IPS DF 4.7 (cell line): ENCODE measurements at regions not wholly inside any gene's neighbourhood (a gene's known extent, or its start where the extent isn't known, plus 50 kb on each side); places are given as distances from the start of the nearest gene placed in this dataset.

ENCODE experiments used
- DNase-seq: peaks from one replicate; pipeline ENCODE4 v3.0.0-alpha.2; 2013; ENCODE audit warnings: low spot score; ENCODE audit errors: extremely low read depth

DNA sequence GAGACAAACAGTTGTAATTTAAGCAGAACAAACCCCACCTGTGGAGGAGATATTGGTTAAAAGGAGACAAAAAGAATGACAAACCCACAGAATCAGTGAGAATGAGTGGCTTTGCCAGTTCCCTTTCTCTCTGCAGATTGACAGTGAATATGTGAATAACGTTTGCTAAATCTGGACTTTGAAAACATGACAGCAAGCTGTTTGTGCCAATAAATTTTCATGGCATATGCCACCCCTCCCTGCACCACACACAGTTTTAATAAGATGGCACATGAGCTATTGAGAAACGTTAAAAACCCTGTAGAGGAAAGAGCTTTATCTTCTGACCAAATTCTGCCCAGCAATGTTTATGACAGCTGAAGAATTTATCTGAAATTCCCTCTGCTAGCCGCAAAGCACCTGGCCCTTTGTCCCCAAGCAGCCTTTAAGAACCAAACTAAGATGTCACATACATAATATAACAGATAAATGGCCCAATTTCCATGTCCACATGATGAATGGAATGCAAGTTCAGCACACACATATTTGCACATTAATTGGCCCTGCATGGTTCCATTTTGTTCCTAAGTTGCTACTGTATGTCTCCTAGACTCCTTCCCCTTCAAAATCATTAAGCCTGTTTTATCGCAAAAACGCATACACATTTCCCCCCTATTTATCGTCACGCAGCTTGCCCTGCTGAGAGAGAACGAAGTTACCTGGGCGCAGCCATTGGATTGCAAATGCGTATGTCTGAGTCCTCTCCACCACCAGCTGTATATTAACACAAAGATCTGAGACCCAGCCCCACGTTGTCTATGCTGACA is 773.5 kb upstream of the EEF2KMT start:
- DNase-seq: peak; percentile 22

DNA sequence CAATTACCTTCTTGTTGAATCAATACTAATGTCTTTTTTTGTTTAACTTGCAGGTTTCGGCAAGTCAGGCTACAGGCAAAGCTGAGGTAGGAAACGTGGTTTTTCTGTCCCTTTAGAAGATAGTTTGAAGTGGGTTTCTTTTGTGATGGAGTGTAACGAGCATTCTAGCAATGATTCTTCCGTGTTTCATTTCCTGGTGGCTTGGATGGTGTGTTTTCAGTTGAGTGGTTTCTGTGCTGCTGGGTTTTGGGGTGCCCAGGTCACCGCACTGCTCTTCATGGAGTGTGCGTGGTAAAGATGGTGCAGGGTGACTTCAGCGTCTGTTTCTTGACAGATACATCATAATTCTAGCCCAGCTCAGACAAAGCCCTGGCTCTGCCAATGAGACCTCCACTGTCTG is 769.7 kb upstream of the EEF2KMT start:
- DNase-seq: no peak

DNA sequence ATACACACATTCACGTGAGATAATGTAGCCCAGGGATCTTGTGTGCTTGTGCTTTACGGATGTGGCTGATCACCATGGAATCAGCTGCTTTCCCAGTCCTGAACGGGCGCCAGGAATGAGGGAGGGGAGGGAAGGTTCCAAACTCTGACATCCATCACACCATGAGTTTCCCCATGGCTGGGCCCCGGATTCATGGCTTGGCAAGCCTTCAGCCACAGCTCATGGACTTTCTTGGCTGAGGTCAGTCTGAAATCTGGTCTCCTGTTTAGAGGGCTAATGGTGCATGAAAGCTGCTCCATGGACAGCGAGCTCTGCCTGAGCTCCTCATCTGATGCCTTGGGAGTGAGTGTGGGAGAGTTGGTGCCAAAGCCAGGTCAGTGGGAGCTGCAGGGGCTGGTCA is 767.6 kb upstream of the EEF2KMT start:
- no peak for DNase-seq

- DNase-seq: no peak
Observed at GRCh38 chr16:5863071-5863606, 765.5 kb upstream of the EEF2KMT start.

GRCh38 chr16:5862103-5862840 is 764.7 kb upstream of the EEF2KMT start:
- no peak for DNase-seq

DNA sequence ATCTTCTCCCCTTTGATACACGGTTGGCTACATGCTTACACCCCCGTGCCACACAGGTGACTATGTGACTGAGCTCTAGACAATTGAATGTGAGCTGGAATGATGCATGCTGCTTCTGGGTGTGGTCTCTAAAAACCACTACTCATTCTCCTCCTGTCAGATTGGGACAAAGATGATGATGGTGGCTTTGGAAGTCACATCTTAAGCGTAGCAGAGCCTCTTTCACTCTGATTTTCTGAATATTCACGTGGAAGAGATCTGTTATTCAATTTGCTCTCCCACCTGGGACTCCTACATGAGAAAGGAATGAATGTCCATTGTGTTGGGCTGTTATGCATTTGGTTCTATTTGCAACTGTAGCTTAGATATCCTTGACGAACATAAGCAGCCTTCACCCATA is 763.6 kb upstream of the EEF2KMT start:
- no peak for DNase-seq

DNA sequence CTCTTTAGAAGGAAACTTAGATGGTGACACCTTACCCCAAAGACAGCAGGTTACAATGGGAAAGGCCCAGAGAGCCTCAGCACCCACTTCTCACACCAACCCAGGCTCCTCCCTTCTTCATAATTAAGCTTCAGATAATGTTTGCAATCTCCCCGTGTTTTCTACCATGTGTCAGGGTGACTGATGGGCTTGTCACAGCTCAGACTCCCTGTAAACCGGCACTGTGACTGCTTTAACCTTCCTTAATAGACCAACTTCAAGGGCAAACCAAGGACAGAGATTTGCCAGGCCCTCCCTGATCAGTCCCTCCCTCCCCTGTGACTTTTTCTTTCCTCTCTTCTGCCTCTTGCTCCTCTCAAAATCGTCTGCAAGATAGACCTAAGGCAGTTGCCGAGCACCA is 760.6 kb upstream of the EEF2KMT start:
- DNase-seq: no peak

- no peak for DNase-seq
Observed at GRCh38 chr16:5854027-5854426, 756.4 kb upstream of the EEF2KMT start.

- DNase-seq: no peak
Observed at GRCh38 chr16:5852151-5852550, 754.6 kb upstream of the EEF2KMT start.

GRCh38 chr16:5851393-5851982 is 753.9 kb upstream of the EEF2KMT start:
- DNase-seq: no peak

DNA sequence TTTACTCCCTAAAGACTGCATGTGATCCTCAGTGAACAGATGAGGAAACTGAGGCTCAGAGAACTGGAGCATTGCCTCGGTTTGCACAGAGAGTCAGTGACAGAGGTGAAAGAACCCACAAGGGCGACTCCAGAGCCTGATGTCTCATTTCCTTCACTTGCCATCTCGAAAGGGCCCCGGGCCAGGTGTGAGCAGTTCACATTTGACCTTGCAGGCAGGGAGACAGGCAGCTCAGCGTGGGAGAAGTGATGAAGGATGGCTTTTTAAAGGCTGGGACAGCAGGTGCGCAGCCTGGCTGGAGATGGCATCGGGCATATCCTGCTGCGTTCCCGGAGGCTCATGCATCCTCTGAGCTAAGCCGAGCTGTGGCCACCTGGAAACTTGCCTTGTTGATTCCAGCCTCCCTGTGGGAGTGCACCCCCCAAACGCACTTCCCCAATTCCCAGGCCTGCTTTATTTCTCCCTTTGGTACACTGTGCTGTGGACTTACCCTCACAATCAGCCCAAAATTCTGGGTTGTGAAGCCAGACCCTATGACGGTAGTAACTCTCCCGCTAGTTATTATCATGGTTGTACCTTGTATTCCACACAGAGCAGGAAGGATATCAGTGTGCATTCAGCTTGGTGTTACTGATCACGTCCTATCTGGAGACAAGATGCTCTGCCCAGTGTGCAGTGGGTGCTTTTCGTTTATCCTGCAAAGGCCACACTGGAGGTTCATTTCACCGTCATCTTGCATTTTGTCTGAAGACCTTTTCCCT is 753.2 kb upstream of the EEF2KMT start:
- DNase-seq: no peak

DNA sequence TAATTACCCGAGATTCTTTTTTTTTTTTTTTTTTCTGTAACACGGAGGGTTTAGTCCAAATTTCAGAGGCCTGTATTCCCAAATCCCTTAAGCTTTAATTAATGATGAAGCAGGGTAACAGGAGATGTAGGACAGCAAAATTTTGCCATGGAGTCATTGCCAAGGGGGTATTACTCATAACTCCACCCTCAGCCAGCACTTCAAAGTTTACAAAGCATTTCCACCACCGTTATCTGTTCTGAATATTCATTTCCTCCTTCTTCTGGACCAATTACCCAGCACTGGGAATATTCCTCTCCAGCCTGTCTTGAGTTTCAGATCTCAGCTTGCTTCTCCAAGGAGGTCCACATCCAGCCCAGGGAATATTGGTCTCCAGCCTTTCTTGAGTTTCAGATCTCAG is 747.5 kb upstream of the EEF2KMT start:
- no peak for DNase-seq

DNA sequence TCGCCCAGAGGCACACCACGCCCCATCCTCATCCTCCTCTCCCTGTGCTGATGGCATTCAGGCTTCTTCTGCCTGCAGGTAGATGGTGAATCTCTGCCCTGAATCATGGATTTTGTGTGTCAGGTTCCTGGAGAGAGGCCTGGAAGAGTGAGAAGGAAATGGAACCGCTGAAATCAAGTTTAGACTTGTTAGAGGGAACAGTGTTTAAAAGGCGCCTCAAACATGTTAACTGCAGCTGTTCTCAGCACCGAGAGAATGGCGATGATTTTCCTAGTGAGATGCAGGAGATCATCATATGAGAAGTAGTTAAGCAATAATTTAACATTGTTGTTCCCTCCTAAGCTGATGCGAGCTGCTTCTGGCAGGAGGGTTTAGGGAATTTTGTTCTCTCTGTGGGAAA is 744.4 kb upstream of the EEF2KMT start:
- DNase-seq: no peak

- DNase-seq: no peak
Observed at GRCh38 chr16:5838725-5839124, 741.1 kb upstream of the EEF2KMT start.

DNA sequence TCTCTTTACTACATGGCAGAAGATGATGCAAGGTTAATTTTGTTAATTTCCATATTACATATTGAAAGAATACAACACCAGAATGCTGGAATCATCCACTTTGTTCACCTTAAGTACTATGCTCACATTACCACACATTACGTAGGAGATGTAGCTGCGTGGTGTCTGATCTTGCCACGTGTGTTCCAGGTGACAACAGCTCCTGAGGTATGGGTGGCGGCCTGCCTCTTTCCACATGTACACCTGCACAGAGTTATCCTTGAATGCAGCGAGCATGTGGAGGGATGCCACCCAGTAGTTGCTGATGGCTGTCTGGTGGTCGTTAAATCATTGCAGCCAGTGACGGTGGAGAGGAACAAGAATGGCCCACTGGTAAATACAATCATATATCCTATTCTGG is 740.5 kb upstream of the EEF2KMT start:
- no peak for DNase-seq

DNA sequence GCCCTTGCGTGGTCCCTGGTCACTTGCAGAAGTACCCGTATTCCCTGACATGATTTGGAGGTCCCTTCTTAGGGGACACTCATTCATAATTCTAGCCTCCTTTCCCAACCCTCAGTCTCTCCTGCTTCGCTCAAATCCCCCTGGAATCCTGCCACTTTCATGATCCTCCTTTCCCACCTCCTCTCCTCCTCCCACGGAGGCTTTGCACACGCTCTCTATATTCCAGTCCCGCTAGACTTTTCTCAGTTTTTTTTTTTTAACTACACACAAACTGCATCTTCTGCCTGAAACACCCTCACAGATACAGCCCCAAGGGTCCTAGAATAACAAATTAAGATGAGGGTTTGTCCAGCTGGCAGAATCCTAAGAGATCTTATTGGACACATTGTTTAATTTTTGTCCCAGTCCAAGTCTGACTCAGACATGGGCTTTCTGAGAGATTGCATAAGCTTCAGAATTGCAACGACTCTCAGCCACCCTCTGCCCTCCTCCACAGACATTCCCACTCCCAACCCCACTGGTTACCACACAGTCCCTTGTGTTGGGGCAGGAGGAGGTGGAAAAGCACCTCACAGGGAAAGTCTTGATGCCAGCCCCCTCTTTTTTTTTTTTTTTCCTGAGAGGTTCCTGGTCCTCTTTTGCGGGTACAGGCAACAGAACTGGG is 739.5 kb upstream of the EEF2KMT start:
- DNase-seq: no peak

DNA sequence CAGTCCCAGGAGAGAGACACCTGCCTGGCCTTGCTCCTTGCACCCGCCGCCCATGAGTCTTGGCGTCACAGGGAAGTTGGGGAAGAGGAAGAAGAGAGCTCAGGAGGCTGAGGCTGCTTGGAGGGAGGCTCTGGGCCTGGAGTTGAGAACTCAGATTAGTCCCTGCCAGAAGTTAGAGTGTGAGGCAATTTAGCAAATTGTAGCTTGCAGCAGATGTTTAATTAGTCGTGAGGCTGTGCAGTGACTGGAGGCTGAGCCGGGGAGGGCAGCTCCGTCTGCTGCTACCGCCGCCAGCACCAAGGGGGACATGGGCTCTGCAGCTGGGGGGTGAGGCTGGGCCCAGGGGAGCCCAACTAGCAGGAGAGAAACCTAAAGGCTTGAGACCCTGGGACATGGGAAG is 738.3 kb upstream of the EEF2KMT start:
- no peak for DNase-seq

DNA sequence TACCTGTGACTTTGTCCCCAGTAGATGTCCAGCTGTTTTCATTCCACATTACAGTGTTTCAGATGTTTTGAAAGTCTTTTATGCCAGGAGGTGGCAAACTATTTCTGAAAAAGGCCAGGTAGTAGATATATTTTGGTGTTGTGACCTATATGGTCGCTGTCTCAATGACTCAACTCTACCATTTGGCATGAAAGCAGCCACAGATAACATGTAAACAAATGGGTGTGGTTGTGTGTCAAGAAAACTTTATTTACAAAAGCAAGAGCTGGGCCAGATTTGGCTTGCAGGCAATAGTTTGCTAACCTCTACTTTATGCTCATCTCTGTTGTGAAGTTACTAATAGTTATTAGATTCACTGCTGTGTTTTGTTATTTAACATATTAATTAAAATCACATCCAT is 728.7 kb upstream of the EEF2KMT start:
- DNase-seq: no peak

DNA sequence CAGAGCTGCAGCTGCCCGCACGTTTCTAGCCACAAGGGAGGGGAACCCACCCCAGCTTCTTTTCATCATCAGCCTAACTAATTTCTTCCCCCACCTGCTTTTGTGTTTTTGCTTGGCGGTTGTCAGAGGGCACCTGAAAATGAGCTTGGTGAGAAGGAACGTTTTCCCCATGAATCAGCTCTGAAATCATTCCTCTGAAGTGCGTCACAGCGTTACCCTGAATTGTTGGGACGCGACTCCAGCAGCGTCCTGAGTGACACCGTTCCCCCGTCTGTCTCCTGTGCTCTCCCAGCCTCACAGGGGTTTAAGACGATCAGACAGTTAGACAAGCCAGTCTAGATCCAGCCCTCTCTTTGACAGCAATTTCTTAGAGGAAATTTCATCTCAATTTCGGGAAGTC is 722.9 kb upstream of the EEF2KMT start:
- DNase-seq: no peak

DNA sequence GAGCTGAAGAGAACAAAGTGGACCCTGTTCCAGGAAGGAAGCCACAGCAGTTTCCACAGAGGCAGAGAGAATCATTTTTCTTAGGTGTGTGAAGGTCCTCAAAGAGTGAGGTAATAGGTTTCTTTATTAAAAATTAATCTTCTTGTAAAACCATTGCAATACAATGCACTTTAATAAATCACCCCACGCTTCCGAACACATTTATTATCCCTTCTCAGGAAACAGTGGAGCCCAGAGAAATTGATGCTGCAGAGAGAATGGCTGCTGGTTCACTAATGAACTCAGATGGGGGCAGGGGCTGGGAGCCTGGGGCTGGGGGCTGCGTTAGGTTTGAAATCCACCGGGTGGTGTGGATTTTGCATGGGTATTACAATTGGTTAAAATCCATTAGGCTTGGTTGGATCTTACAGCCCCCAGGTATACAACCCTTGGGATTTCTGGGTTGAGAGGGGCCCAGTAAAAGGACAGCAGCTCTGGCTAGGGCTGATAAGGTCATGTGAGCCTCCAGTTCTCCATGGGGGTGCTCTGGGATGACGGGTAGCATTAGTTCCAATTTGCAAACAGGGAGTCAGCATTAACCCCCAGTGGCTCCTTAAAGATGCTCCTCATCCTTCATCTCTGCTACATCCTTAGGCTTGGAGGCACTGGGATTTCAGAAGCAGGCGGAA is 718.1 kb upstream of the EEF2KMT start:
- DNase-seq: no peak

DNA sequence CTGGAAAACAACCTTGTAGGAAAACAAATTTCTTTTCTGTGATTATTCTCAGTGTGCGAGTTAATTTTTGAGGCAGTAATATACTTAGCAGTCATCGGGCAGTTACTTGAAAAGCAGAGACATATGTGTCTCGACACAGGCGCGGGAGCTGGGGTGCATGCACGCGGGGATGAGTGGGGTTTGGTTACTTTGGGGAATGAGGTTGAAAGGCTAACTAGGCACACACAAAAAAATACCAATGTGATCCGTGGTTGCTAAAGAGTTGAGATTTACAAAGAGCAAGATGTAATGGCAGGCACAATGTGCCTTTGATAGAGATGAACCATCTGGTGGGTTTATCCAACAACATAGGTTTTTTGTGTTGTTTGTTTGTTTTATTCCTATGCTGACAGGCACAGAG is 703.8 kb upstream of the EEF2KMT start:
- no peak for DNase-seq
